ENCODE measurements at regions not wholly inside any gene's neighbourhood (a gene's known extent, or its start where the extent isn't known, plus 50 kb on each side); places are given as distances from the start of the nearest gene placed in this dataset.

GRCh38 chr4:187227907-187228704 is 504.4 kb upstream of the FAT1 start:
- TF ChIP-seq BCL11A (IDR thresholded peaks at IDR 0.05; ENCODE audit: low read depth in 2 of 2, low read length in 2 of 2), result no peak
- TF ChIP-seq POLR2A (IDR thresholded peaks at IDR 0.05; ENCODE audit: control extremely low read depth in 1 of 2, low read depth in 2 of 2, low read length in 2 of 2), result no peak

Data from H1 (cell line).